Large intestine (tissue), 3 donors: ENCODE measurements at regions not wholly inside any gene's neighbourhood (a gene's known extent, or its start where the extent isn't known, plus 50 kb on each side); places are given as distances from the start of the nearest gene placed in this dataset.
"Not testable (repeated sequence)": the region's sequence is repeated elsewhere in the genome, so short reads cannot be mapped to it uniquely, and the experiment has no call there.

Experiments
- DNase-seq, 2 donors: peaks; one replicate each; pipeline versions ENCODE4 v3.0.0 to v3.0.0-alpha.2; 2013
- H3K27ac ChIP-seq: one replicate; pipeline ENCODE4 v1.5.1; 2013; ENCODE audit warnings: low read length
- H3K27me3 ChIP-seq: 2 replicates; pipeline ENCODE4 v1.6.1; 2013; ENCODE audit warnings: low read length; ENCODE audit not compliant: control insufficient read depth, insufficient read depth
- H3K36me3 ChIP-seq: 2 replicates; pipeline ENCODE4 v1.6.1; 2013; ENCODE audit warnings: low read length; ENCODE audit not compliant: control insufficient read depth, insufficient read depth
- H3K4me1 ChIP-seq: one replicate; pipeline ENCODE4 v1.6.1; 2013; ENCODE audit warnings: low read length; ENCODE audit not compliant: control insufficient read depth, insufficient read depth
- H3K4me3 ChIP-seq: one replicate; pipeline ENCODE4 v1.5.1; 2013; ENCODE audit warnings: low read length
- H3K9me3 ChIP-seq: one replicate; pipeline ENCODE4 v1.6.1; 2013; ENCODE audit warnings: mild to moderate bottlenecking, low read depth, low read length, moderate library complexity; ENCODE audit not compliant: control insufficient read depth
- WGBS: methylation state at CpG from one replicate; pipeline ENCODE4 v1.1.5; 2013; ENCODE audit warnings: low lambda C conversion rate; ENCODE audit not compliant: insufficient coverage; 5-methylcytosine and 5-hydroxymethylcytosine counted together

- H3K36me3 ChIP-seq, result no peaks in the 10 kb centered on the region
- WGBS, result no CpG with 5 or more reads among the region's 5 CpGs
- H3K4me1 ChIP-seq, result peaks cover 35% of the 10 kb centered on the region
- H3K27ac ChIP-seq, result no peak overlapping the region
- H3K4me3 ChIP-seq, result no peak overlapping the region
- peaks cover 15% of the 10 kb centered on the region for H3K27me3 ChIP-seq
- no peak for DNase-seq
- no peaks in the 10 kb centered on the region for H3K9me3 ChIP-seq
Observed at GRCh38 chr9:129553277-129553676, 67.6 kb downstream of the C9orf50 start.

GRCh38 chr9:129552064-129552463 is 68.8 kb downstream of the C9orf50 start:
- DNase-seq, result no peak
- Histone ChIP-seq H3K4me3 (no peak overlapping the region), H3K36me3 (no peaks in the 10 kb centered on the region), H3K27me3 (peaks cover 15% of the 10 kb centered on the region), H3K27ac (no peak overlapping the region), H3K9me3 (no peaks in the 10 kb centered on the region), H3K4me1 (peaks cover 23% of the 10 kb centered on the region)
- 100% methylated on average over 1 of the region's 6 CpGs for WGBS

- Histone ChIP-seq H3K4me3 (no peak overlapping the region), H3K27ac (no peak overlapping the region), H3K36me3 (no peaks in the 10 kb centered on the region), H3K4me1 (peaks cover 17% of the 10 kb centered on the region), H3K9me3 (no peaks in the 10 kb centered on the region), H3K27me3 (peaks cover 15% of the 10 kb centered on the region)
- no CpG with 5 or more reads among the region's 3 CpGs for WGBS
- DNase-seq, result no peak
Observed at GRCh38 chr9:129551393-129551973, 69.4 kb downstream of the C9orf50 start.

GRCh38 chr9:129550977-129551376 is 69.9 kb downstream of the C9orf50 start:
- WGBS, result no CpG with 5 or more reads among the region's 11 CpGs
- not testable (repeated sequence) for H3K9me3 ChIP-seq, H3K27ac ChIP-seq, DNase-seq, H3K4me3 ChIP-seq, H3K36me3 ChIP-seq
- peaks cover 15% of the 10 kb centered on the region for H3K27me3 ChIP-seq
- H3K4me1 ChIP-seq, result peaks cover 14% of the 10 kb centered on the region

GRCh38 chr9:129550199-129550839 is 70.6 kb downstream of the C9orf50 start:
- Histone ChIP-seq H3K27ac (peak overlapping the region; percentile 7), H3K9me3 (no peaks in the 10 kb centered on the region), H3K4me1 (peaks cover 7% of the 10 kb centered on the region), H3K27me3 (peaks cover 15% of the 10 kb centered on the region), H3K4me3 (peak overlapping the region; percentile 39), H3K36me3 (no peaks in the 10 kb centered on the region)
- WGBS, result no CpG with 5 or more reads among the region's 51 CpGs
- peak in 1 of 2 donors; percentile 67 for DNase-seq

GRCh38 chr9:129549684-129550083 is 71.2 kb downstream of the C9orf50 start:
- no peaks in the 10 kb centered on the region for H3K9me3 ChIP-seq
- peaks cover 4% of the 10 kb centered on the region for H3K4me1 ChIP-seq
- no CpG with 5 or more reads among the region's 30 CpGs for WGBS
- H3K36me3 ChIP-seq, result no peaks in the 10 kb centered on the region
- DNase-seq, result peak in 1 of 2 donors; percentile 58
- H3K4me3 ChIP-seq, result peak overlapping the region; percentile 39
- peaks cover 15% of the 10 kb centered on the region for H3K27me3 ChIP-seq
- H3K27ac ChIP-seq, result peak overlapping the region; percentile 20

- no CpG with 5 or more reads among the region's 7 CpGs for WGBS
- peak in 1 of 2 donors; percentile 8 for DNase-seq
- no peaks in the 10 kb centered on the region for H3K36me3 ChIP-seq
- H3K27ac ChIP-seq, result no peak overlapping the region
- peaks cover 4% of the 10 kb centered on the region for H3K4me1 ChIP-seq
- peaks cover 15% of the 10 kb centered on the region for H3K27me3 ChIP-seq
- no peaks in the 10 kb centered on the region for H3K9me3 ChIP-seq
- no peak overlapping the region for H3K4me3 ChIP-seq
Observed at GRCh38 chr9:129549139-129549538, 71.8 kb downstream of the C9orf50 start.

- no peak overlapping the region for H3K27ac ChIP-seq
- no peaks in the 10 kb centered on the region for H3K9me3 ChIP-seq
- no CpG with 5 or more reads among the region's 11 CpGs for WGBS
- peaks cover 4% of the 10 kb centered on the region for H3K4me1 ChIP-seq
- H3K27me3 ChIP-seq, result peaks cover 15% of the 10 kb centered on the region
- no peak for DNase-seq
- no peaks in the 10 kb centered on the region for H3K36me3 ChIP-seq
- no peak overlapping the region for H3K4me3 ChIP-seq
Observed at GRCh38 chr9:129548571-129549135, 72.2 kb downstream of the C9orf50 start.

GRCh38 chr9:129547869-129548570 is 72.9 kb downstream of the C9orf50 start:
- DNase-seq, result no peak
- no CpG with 5 or more reads among the region's 9 CpGs for WGBS
- Histone ChIP-seq H3K36me3 (no peaks in the 10 kb centered on the region), H3K4me3 (no peak overlapping the region), H3K4me1 (peaks cover 4% of the 10 kb centered on the region), H3K27ac (no peak overlapping the region), H3K9me3 (no peaks in the 10 kb centered on the region), H3K27me3 (peaks cover 15% of the 10 kb centered on the region)

- H3K27me3 ChIP-seq, result peaks cover 15% of the 10 kb centered on the region
- no CpG with 5 or more reads among the region's 4 CpGs for WGBS
- H3K36me3 ChIP-seq, result no peaks in the 10 kb centered on the region
Observed at GRCh38 chr9:129547063-129547462, 73.8 kb downstream of the C9orf50 start.

More at GRCh38 chr9:129547063-129547462, 73.8 kb downstream of the C9orf50 start:
- Histone ChIP-seq H3K9me3 (no peaks in the 10 kb centered on the region), H3K4me3 (no peak overlapping the region), H3K4me1 (peaks cover 4% of the 10 kb centered on the region), H3K27ac (no peak overlapping the region)
- DNase-seq, result no peak
